ENCODE measurements at regions not wholly inside any gene's neighbourhood (a gene's known extent, or its start where the extent isn't known, plus 50 kb on each side); places are given as distances from the start of the nearest gene placed in this dataset.

- no peak for TF ChIP-seq ZNF658 (tag by site-specific recombination; IDR thresholded peaks at IDR 0.05)
- no peak for TF ChIP-seq CTCF (tag by site-specific recombination; IDR thresholded peaks at IDR 0.05)
- no peak for TF ChIP-seq ZNF350 (tag by site-specific recombination; IDR thresholded peaks at IDR 0.05)
- TF ChIP-seq ZNF629 (tag by site-specific recombination; IDR thresholded peaks at IDR 0.05) = no peak
These were observed 308.4 kb upstream of the DPH6 start for GRCh38 chr15:35854316-35854715.

All from HEK293 (cell line).